CD4-positive, alpha-beta memory T cell (primary cell): ENCODE measurements at regions not wholly inside any gene's neighbourhood (a gene's known extent, or its start where the extent isn't known, plus 50 kb on each side); places are given as distances from the start of the nearest gene placed in this dataset.
A peak's percentile ranks its signal among the peaks of the same experiment; 100 is the strongest.

Experiments used
- CTCF ChIA-PET: fragments of 350-600 bp; sonication (Branson Sonifier 250); formaldehyde crosslinking; loops from one replicate; lab custom pipeline; 2021; ENCODE audit warnings: inconsistent platforms; ENCODE audit not compliant: partially characterized antibody; lab: Charles Lee
- POLR2A ChIA-PET: fragments of 350-600 bp; sonication (Branson Sonifier 250); formaldehyde crosslinking; loops from one replicate; lab custom pipeline; 2021; ENCODE audit not compliant: partially characterized antibody; lab: Charles Lee
- DNase-seq, 5 donors: peaks; one replicate each; pipeline versions ENCODE4 v3.0.0 to v3.0.0-alpha.2; 2020 to 2022; ENCODE audit warnings: mixed read lengths in 1 of 5
- H3K27ac ChIP-seq: one replicate; pipeline ENCODE4 v1.7.0; 2013; ENCODE audit warnings: low read depth, low read length
- H3K27me3 ChIP-seq: 2 replicates; pipeline ENCODE4 v1.7.0; 2013; ENCODE audit warnings: mild to moderate bottlenecking, low read length, moderate library complexity; ENCODE audit not compliant: insufficient read depth
- H3K36me3 ChIP-seq: 2 replicates; pipeline ENCODE4 v1.7.0; 2013; ENCODE audit warnings: mild to moderate bottlenecking, low read length, moderate library complexity; ENCODE audit not compliant: insufficient read depth
- H3K4me1 ChIP-seq: 2 replicates; pipeline ENCODE4 v1.7.0; 2013; ENCODE audit warnings: mild to moderate bottlenecking, low read length, moderate library complexity; ENCODE audit not compliant: insufficient read depth
- H3K4me3 ChIP-seq, 2 donors: one replicate each; pipeline ENCODE4 v1.7.0; 2013; ENCODE audit warnings: low read length in 2 of 2, mild to moderate bottlenecking in 1 of 2
- H3K9me3 ChIP-seq, 2 donors: one replicate each; pipeline ENCODE4 v1.7.0; 2013; ENCODE audit warnings: low read length in 2 of 2, control low read depth in 1 of 2; ENCODE audit not compliant: control insufficient read depth in 1 of 2
- H3K27ac Mint-ChIP-seq, 7 donors: one replicate each; pipeline ENCODE4 v1.8.0; 2020 to 2021; ENCODE audit warnings: mixed read lengths in 7 of 7, mild to moderate bottlenecking in 6 of 7, inconsistent platforms in 3 of 7, moderate library complexity in 3 of 7
- H3K27me3 Mint-ChIP-seq, 2 donors: one replicate each; pipeline ENCODE4 v1.8.0; 2020 to 2021; ENCODE audit warnings: mixed read lengths in 2 of 2
- H3K36me3 Mint-ChIP-seq, 2 donors: one replicate each; pipeline ENCODE4 v1.8.0; 2020 to 2021; ENCODE audit warnings: mixed read lengths in 2 of 2, inconsistent platforms in 1 of 2, mild to moderate bottlenecking in 1 of 2
- H3K4me1 Mint-ChIP-seq, 4 donors: one replicate each; pipeline ENCODE4 v1.8.0; 2020 to 2021; ENCODE audit warnings: mixed read lengths in 4 of 4, mild to moderate bottlenecking in 1 of 4
- H3K4me3 Mint-ChIP-seq, 8 donors: one replicate each; pipeline ENCODE4 v1.8.0; 2020 to 2021; ENCODE audit warnings: mixed read lengths in 8 of 8, mild to moderate bottlenecking in 7 of 8, moderate library complexity in 6 of 8, inconsistent platforms in 3 of 8
- H3K9me3 Mint-ChIP-seq, 8 donors: one replicate each; pipeline ENCODE4 v1.8.0; 2020 to 2021; ENCODE audit warnings: mixed read lengths in 8 of 8, mild to moderate bottlenecking in 5 of 8, inconsistent platforms in 3 of 8, moderate library complexity in 1 of 8
- intact Hi-C: fragments of 100-400 bp; cut with micrococcal nuclease; formaldehyde crosslinking; loops from one replicate; pipeline ENCODE4 v1.15.1; 2023

DNA sequence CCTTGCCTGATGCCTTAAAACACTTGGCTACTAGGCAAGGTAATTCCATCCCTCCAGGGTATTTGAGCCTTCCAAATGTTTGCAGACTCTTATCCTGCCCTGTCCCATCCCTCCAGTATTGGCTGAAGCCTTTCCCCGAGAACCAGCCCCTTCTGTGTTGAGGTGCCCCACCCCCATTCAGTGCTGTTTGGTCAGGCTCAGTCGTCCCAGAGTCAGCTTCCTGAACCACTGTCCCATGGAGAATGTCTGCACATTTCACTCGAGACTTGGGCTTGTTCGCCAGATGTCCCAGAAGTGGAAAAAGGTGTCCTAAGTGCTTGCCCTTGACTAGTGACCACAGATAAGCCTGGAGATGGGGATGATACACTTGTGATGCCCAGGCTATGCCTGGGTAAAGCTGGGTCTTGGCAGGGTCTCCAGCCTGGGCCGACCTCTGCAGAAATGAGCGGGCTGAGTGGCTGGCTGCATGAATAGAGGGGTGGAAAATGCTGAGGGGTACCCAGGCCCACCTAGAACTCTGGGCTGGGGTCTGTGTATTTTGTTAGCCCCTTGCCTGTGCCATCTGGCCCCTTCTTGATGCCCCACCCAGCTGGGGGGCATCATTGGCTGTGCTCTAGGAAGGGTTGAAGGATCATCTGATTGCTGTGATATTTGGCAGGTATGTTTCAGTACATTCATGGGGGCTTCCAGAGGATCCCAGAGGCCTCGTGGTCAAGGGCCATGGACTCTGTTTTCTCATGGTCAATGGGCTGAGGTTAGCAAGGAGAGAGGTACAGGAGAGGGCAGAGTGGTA lies 178.4 kb downstream of the MACROH2A1 start:
- H3K27ac Mint-ChIP-seq = peak overlapping the region in 1 of 7 donors; percentile 37
- Histone ChIP-seq H3K27me3 (no peaks in the 10 kb centered on the region), H3K36me3 (no peaks in the 10 kb centered on the region), H3K27ac (no peak overlapping the region), H3K4me3 (no peak overlapping the region), H3K9me3 (no peaks in the 10 kb centered on the region), H3K4me1 (no peaks in the 10 kb centered on the region)
- intact Hi-C loops = no loop called here
- CTCF ChIA-PET = interaction anchor here (0.9 kb wide), 1 partner anchor 33 kb away, joined by 3 read pairs; no protein-coding TSS in a partner anchor
- no peak for DNase-seq
- H3K4me1 Mint-ChIP-seq = no peaks in the 10 kb centered on the region
- POLR2A ChIA-PET = no interaction called here
- peaks cover 3 to 9% of the 10 kb centered on the region in 2 donors for H3K27me3 Mint-ChIP-seq
- no peak overlapping the region for H3K4me3 Mint-ChIP-seq
- no peaks in the 10 kb centered on the region for H3K36me3 Mint-ChIP-seq
- H3K9me3 Mint-ChIP-seq = no peaks in the 10 kb centered on the region

DNA sequence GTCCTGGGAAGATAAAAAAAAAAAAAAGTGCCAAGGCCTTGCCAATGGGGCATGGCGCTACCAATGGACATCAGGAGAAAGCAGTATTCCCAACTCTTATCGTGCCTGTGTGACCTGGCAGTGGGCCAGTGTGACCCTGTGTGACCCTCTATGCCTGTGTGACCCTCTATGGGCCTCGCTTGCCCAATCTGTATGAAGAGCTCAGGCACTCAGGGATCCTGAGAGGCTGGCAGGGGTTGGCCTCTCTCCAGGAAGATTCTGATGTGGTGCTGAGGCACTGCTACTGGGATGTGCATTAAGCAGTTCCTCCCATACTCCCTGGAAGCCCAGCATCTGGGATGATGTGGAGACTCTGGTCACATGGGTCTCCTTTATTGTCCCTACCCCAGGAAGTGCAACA lies 179.2 kb downstream of the MACROH2A1 start:
- Mint-ChIP-seq H3K9me3 (no peaks in the 10 kb centered on the region), H3K4me1 (no peaks in the 10 kb centered on the region), H3K27me3 (peaks cover 4 to 11% of the 10 kb centered on the region in 2 donors), H3K27ac (no peak overlapping the region), H3K36me3 (no peaks in the 10 kb centered on the region), H3K4me3 (no peak overlapping the region)
- DNase-seq = no peak
- Histone ChIP-seq H3K9me3 (no peaks in the 10 kb centered on the region), H3K36me3 (no peaks in the 10 kb centered on the region), H3K4me3 (no peak overlapping the region), H3K27ac (no peak overlapping the region), H3K4me1 (no peaks in the 10 kb centered on the region), H3K27me3 (no peaks in the 10 kb centered on the region)
- CTCF ChIA-PET = interaction anchor here (0.9 kb wide), 1 partner anchor 32 kb away, joined by 3 read pairs; no protein-coding TSS in a partner anchor
- intact Hi-C loops = no loop called here
- POLR2A ChIA-PET = no interaction called here

DNA sequence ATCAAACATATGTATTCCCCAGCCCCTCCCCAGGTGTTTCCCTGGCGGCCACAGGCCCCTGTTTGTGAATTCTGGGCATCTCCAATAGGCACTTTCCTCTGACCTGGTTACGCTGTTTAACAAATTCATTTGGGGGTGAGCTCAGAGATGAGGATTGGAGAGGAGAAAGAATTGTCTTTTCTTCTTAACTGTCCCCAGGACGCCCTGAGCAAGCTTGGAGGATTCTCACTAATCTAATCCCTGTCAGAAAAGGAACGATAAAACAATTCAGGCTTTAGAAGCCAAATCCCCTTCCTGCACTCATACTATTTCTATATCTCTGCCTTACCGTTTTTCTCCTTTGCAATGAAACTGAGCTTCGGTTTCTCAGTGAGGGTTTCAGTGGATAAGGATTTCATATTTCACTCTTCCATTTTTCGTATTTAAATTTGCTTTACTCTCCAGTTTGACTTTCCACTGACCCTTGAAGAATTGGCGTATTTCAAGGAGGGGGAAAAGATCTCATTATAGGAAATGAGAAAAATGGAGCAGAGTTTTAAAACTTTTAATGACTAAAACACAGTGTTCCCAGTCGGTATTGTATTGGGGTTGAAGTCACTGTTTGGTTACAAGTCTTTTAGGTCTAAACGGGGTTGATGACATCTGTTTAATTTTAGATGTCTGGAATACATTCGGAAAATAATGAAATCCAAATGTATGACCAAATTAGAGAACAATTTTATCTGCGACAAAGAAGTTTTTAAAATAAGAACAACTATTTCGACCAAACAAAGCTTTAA lies 180.1 kb downstream of the MACROH2A1 start:
- Mint-ChIP-seq H3K4me3 (no peak overlapping the region), H3K27ac (no peak overlapping the region), H3K9me3 (no peaks in the 10 kb centered on the region), H3K27me3 (peaks cover 4 to 8% of the 10 kb centered on the region in 2 donors), H3K4me1 (no peaks in the 10 kb centered on the region), H3K36me3 (no peaks in the 10 kb centered on the region)
- no peaks in the 10 kb centered on the region for H3K36me3 ChIP-seq
- no peak overlapping the region for H3K4me3 ChIP-seq
- H3K27ac ChIP-seq = no peak overlapping the region
- intact Hi-C loops = no loop called here
- no peak for DNase-seq
- no peaks in the 10 kb centered on the region for H3K4me1 ChIP-seq
- no peaks in the 10 kb centered on the region for H3K27me3 ChIP-seq
- ChIA-PET CTCF (interaction anchor here (0.9 kb wide), 1 partner anchor 31 kb away, joined by 3 read pairs; no protein-coding TSS in a partner anchor), POLR2A (no interaction called here)
- H3K9me3 ChIP-seq = no peaks in the 10 kb centered on the region

DNA sequence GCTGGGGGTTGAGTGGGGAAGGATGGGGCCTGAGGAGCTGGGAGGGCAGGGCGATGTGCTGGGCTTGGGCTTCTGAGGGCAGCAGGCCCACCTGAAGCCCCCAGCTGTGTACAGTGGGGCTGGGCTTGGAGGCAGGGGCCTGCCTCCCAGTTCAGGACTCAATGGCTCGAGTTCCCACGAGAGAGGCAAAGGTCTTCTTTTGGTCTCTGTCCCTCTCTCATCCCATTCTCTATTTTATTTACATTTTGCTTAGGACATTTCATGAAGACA lies 180.6 kb downstream of the MACROH2A1 start:
- H3K36me3 Mint-ChIP-seq = no peaks in the 10 kb centered on the region
- H3K27ac Mint-ChIP-seq = no peak overlapping the region
- ChIA-PET POLR2A (no interaction called here), CTCF (no interaction called here)
- intact Hi-C loops = no loop called here
- no peaks in the 10 kb centered on the region for H3K9me3 ChIP-seq
- H3K27ac ChIP-seq = no peak overlapping the region
- H3K4me1 ChIP-seq = no peaks in the 10 kb centered on the region
- no peaks in the 10 kb centered on the region for H3K9me3 Mint-ChIP-seq
- no peak overlapping the region for H3K4me3 ChIP-seq
- H3K4me3 Mint-ChIP-seq = no peak overlapping the region
- H3K36me3 ChIP-seq = no peaks in the 10 kb centered on the region
- no peaks in the 10 kb centered on the region for H3K27me3 ChIP-seq
- H3K4me1 Mint-ChIP-seq = no peaks in the 10 kb centered on the region
- DNase-seq = no peak
- peaks cover 4 to 7% of the 10 kb centered on the region in 2 donors for H3K27me3 Mint-ChIP-seq

GRCh38 chr5:135217669-135218485 lies 181.2 kb downstream of the MACROH2A1 start:
- no peak overlapping the region for H3K4me3 Mint-ChIP-seq
- no peak for DNase-seq
- Histone ChIP-seq H3K36me3 (no peaks in the 10 kb centered on the region), H3K9me3 (no peaks in the 10 kb centered on the region), H3K4me1 (no peaks in the 10 kb centered on the region), H3K4me3 (no peak overlapping the region), H3K27me3 (no peaks in the 10 kb centered on the region), H3K27ac (no peak overlapping the region)
- H3K4me1 Mint-ChIP-seq = no peaks in the 10 kb centered on the region
- H3K27ac Mint-ChIP-seq = no peak overlapping the region
- H3K36me3 Mint-ChIP-seq = no peaks in the 10 kb centered on the region
- H3K9me3 Mint-ChIP-seq = no peaks in the 10 kb centered on the region
- intact Hi-C loops = no loop called here
- H3K27me3 Mint-ChIP-seq = peaks cover 4 to 7% of the 10 kb centered on the region in 2 donors
- ChIA-PET POLR2A (no interaction called here), CTCF (no interaction called here)

- Mint-ChIP-seq H3K27me3 (peaks cover 4% of the 10 kb centered on the region in 2 donors), H3K36me3 (no peaks in the 10 kb centered on the region), H3K4me1 (no peaks in the 10 kb centered on the region), H3K4me3 (no peak overlapping the region), H3K27ac (no peak overlapping the region), H3K9me3 (no peaks in the 10 kb centered on the region)
- DNase-seq = no peak
- CTCF ChIA-PET = no interaction called here
- no peaks in the 10 kb centered on the region for H3K4me1 ChIP-seq
- intact Hi-C loops = no loop called here
- no peak overlapping the region for H3K4me3 ChIP-seq
- no peaks in the 10 kb centered on the region for H3K27me3 ChIP-seq
- H3K9me3 ChIP-seq = no peaks in the 10 kb centered on the region
- POLR2A ChIA-PET = no interaction called here
- no peak overlapping the region for H3K27ac ChIP-seq
- no peaks in the 10 kb centered on the region for H3K36me3 ChIP-seq
These were observed 182.3 kb downstream of the MACROH2A1 start for GRCh38 chr5:135216471-135217343.
